Activated naive CD4-positive, alpha-beta T cell treated with anti-CD3 and anti-CD28 coated beads, Interleukin-2, amount 10 ng/mL, durations not matched to agents 7 days and 5 days (primary cell): ENCODE measurements at regions not wholly inside any gene's neighbourhood (a gene's known extent, or its start where the extent isn't known, plus 50 kb on each side); places are given as distances from the start of the nearest gene placed in this dataset.

Source experiments
- CTCF ChIA-PET: fragments of 350-600 bp; sonication (Branson Sonifier 250); formaldehyde crosslinking; loops from one replicate; lab custom pipeline; 2021; ENCODE audit warnings: antibody characterized with exemption; lab: Charles Lee
- DNase-seq: peaks from one replicate; pipeline ENCODE4 v3.0.0-alpha.2; 2020
- H3K27ac Mint-ChIP-seq: one replicate; pipeline ENCODE4 v1.8.0; 2021; ENCODE audit warnings: mild to moderate bottlenecking, moderate library complexity, mixed read lengths
- H3K27me3 Mint-ChIP-seq: one replicate; pipeline ENCODE4 v1.8.0; 2021; ENCODE audit warnings: mild to moderate bottlenecking, mixed read lengths
- H3K36me3 Mint-ChIP-seq: one replicate; pipeline ENCODE4 v1.8.0; 2021; ENCODE audit warnings: mixed read lengths
- H3K4me1 Mint-ChIP-seq: one replicate; pipeline ENCODE4 v1.8.0; 2021; ENCODE audit warnings: mixed read lengths
- H3K4me3 Mint-ChIP-seq: one replicate; pipeline ENCODE4 v1.8.0; 2021; ENCODE audit warnings: mild to moderate bottlenecking, moderate library complexity, mixed read lengths
- H3K9me3 Mint-ChIP-seq: one replicate; pipeline ENCODE4 v1.8.0; 2021; ENCODE audit warnings: mixed read lengths

DNA sequence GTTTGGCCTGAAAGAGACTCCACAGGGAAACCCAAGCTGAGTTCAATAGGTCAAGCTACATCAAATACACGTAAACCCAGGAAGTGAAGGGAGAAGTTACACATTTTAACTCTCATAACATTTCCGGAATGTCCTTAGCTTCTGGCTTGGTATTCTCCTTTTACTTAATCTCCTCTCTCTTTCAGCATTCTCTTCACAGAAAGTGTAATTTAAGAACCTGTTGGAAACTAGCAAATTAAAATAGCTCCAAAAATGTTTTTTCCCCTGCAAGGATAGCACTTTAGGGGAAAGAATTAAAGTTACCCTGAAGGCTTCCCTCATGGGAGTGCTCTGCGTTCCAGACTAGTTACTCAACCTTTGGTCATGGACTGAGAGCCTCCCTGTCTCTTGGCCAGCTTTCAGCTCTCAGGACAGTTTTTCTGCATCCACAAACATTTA is 292.7 kb upstream of the TARS1 start:
- CTCF ChIA-PET: no interaction called here
- no peak for DNase-seq
- Mint-ChIP-seq H3K4me3 (no peak overlapping the region), H3K9me3 (no peaks in the 10 kb centered on the region), H3K36me3 (no peaks in the 10 kb centered on the region), H3K27me3 (no peaks in the 10 kb centered on the region), H3K27ac (no peak overlapping the region), H3K4me1 (no peaks in the 10 kb centered on the region)

DNA sequence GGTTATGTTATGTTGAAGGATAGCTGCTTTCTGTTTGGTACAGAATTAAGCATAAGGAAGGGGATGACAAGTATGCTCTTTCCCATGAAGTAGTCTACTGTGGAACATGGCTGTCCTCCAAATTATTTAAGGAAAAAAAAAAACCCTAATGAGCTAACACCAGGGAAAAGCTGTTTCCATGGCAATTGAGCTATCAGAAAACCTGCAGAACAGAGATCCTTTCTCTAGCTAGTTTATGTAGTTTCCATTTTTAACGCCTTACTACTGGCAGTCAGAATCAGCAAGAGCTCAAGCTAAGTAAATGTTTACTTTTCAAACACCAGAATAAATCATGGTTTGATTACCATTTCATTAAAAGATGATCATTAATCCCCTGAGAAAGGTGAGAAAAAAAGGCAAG is 287.4 kb upstream of the TARS1 start:
- Mint-ChIP-seq H3K36me3 (no peaks in the 10 kb centered on the region), H3K4me1 (no peaks in the 10 kb centered on the region), H3K27ac (no peak overlapping the region), H3K9me3 (no peaks in the 10 kb centered on the region), H3K27me3 (no peaks in the 10 kb centered on the region), H3K4me3 (no peak overlapping the region)
- DNase-seq: no peak
- CTCF ChIA-PET: no interaction called here

DNA sequence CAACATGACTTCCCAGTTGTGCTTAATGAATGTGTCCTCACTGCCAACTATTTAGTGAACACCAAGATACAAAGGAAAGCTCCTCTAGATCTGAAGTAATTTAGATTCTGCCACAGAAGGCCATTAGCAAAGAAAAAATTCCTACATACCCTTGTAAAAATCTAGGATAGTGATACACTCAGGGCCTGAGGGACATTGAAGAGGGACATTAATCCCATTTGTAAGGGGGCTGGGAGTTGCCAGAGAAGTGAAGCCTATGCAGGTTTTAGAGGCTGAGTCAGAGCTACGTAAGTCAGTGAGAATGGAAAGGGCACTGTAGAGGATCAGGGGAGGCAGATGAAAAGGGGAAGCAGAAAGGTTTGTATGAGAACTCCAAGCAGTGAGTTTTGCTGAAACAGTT is 286.9 kb upstream of the TARS1 start:
- H3K36me3 Mint-ChIP-seq: no peaks in the 10 kb centered on the region
- no peak overlapping the region for H3K27ac Mint-ChIP-seq
- H3K4me1 Mint-ChIP-seq: no peaks in the 10 kb centered on the region
- H3K27me3 Mint-ChIP-seq: no peaks in the 10 kb centered on the region
- no peak for DNase-seq
- no peak overlapping the region for H3K4me3 Mint-ChIP-seq
- no peaks in the 10 kb centered on the region for H3K9me3 Mint-ChIP-seq
- CTCF ChIA-PET: no interaction called here

DNA sequence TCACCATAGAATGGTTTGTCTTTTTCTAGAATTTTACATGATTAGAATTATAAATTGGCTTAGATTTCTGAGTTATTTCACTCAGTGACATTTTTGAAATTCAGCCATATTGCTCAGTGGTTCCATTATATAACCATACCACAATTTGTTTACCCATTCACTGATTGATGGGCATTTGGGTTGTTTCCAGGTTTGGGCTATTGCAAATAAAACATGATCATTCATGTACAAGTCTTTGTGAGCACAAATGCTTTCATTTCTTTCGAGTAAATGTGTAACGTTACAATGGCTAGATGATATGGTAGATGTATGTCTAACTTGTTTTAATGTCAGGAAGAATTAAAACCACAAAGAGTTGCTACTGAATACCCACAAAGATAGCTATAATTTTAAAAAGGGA is 279.9 kb upstream of the TARS1 start:
- no peak overlapping the region for H3K4me3 Mint-ChIP-seq
- CTCF ChIA-PET: no interaction called here

DNA sequence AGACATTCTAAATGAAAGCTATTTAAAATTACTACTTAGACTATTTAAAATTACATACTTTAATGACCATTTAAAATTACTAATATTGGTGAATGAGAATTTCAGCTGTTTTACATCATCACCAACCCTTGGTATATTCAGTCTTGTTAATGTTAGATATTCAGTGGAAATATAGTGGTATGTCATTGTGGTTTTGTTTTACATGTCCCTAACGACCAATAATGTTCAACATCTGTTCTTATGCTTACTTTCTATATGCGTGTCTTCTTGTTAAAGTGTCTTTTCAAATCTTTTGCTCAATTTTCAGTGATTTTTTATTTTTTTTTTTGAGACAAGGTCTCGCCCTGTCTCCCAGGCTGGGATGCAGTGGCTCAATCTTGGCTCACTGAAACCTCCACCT is 279.3 kb upstream of the TARS1 start:
- no peak overlapping the region for H3K4me3 Mint-ChIP-seq
- CTCF ChIA-PET: no interaction called here

More for the DNA sequence above, 279.9 kb upstream of the TARS1 start:
- Mint-ChIP-seq H3K4me1 (no peaks in the 10 kb centered on the region), H3K27ac (no peak overlapping the region), H3K36me3 (no peaks in the 10 kb centered on the region), H3K27me3 (no peaks in the 10 kb centered on the region), H3K9me3 (peaks cover 5% of the 10 kb centered on the region)
- no peak for DNase-seq

DNA sequence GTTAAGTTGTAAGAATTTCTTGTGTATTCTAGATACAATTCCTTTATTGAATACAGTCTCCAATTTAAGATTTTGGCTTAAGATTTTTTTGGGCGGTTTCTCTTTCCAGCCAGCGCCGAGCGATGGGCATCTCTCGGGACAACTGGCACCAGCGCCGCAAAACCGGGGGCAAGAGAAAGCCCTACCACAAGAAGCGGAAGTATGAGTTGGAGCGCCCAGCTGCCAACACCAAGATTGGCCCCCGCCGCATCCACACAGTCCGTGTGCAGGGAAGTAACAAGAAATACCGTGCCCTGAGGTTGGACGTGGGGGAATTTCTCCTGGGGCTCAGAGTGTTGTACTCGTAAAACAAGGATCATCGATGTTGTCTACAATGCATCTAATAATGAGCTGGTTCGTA is 278.7 kb upstream of the TARS1 start:
- CTCF ChIA-PET: no interaction called here
- Mint-ChIP-seq H3K36me3 (no peaks in the 10 kb centered on the region), H3K27me3 (no peaks in the 10 kb centered on the region), H3K9me3 (peaks cover 5% of the 10 kb centered on the region), H3K4me1 (no peaks in the 10 kb centered on the region), H3K4me3 (no peak overlapping the region), H3K27ac (no peak overlapping the region)
- DNase-seq: no peak

More for the DNA sequence above, 279.3 kb upstream of the TARS1 start:
- Mint-ChIP-seq H3K27ac (no peak overlapping the region), H3K36me3 (no peaks in the 10 kb centered on the region), H3K4me1 (no peaks in the 10 kb centered on the region), H3K27me3 (no peaks in the 10 kb centered on the region), H3K9me3 (peaks cover 5% of the 10 kb centered on the region)
- DNase-seq: no peak

DNA sequence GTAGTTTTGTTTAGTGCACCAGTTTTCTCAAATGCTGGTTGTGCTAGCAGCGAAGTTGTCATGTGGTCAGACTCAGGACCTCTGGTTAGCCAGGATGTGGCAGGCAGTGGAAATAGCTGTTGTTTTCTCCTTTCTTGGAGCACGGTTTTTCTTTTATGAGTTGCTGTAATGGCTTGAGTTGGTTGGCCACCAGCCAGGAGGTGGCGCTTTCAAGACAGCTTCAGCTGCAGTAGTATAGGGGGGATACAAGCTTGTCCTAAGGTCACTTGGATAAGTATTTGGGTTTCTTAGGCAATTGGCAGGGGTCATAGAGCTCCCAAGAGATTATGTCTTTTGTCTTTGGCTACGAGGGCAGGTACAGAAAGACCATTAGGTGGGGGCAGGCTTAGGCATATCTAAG is 274.2 kb upstream of the TARS1 start:
- Mint-ChIP-seq H3K4me3 (no peak overlapping the region), H3K36me3 (no peaks in the 10 kb centered on the region), H3K27ac (no peak overlapping the region), H3K9me3 (peaks cover 19% of the 10 kb centered on the region), H3K27me3 (no peaks in the 10 kb centered on the region), H3K4me1 (no peaks in the 10 kb centered on the region)
- CTCF ChIA-PET: interaction anchor here (1.3 kb wide), 1 partner anchor 132 kb away, joined by 3 read pairs; no protein-coding TSS in a partner anchor
- no peak for DNase-seq

DNA sequence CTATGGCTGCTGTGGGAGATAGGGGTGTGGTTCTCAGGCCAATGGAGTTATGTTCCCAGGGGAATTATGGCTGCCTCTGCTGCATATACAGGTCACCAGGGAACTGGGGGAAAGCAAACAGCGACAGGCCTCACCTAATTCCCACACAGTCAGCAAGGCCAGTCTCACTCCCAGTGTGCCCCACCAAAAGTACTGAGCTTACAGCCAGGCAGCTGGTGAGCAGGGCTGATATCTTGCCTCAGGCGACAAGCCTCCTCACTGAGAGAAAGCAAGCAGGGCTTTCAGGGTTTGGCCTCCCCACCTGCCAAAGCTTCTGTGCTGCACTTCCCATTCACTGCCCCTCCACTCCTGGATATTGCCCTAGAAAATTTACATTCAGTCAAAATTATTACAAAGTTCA is 273.8 kb upstream of the TARS1 start:
- Mint-ChIP-seq H3K27ac (no peak overlapping the region), H3K36me3 (no peaks in the 10 kb centered on the region), H3K9me3 (peaks cover 19% of the 10 kb centered on the region), H3K27me3 (no peaks in the 10 kb centered on the region), H3K4me3 (no peak overlapping the region), H3K4me1 (no peaks in the 10 kb centered on the region)
- CTCF ChIA-PET: interaction anchor here (1.3 kb wide), 1 partner anchor 132 kb away, joined by 3 read pairs; no protein-coding TSS in a partner anchor
- DNase-seq: no peak

DNA sequence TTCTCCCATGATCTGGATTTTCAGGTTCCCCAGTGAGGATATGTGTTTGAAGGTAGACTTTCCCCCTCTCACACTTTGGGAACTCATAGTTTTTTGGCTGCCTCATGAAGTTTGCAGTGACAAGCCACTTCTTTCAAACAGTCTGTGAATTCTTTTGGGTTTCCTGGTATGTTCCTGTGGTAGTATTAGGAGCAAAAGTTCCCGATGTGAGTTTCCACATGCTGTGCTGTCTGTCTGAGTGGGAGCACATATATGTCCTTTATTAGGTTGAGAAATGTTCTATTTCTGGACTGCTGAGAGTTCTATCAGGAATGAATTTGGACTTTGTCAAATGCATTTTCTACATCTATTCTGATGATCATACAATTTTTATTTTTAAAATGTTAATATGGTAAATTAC is 273.2 kb upstream of the TARS1 start:
- Mint-ChIP-seq H3K27ac (no peak overlapping the region), H3K4me3 (no peak overlapping the region), H3K36me3 (no peaks in the 10 kb centered on the region), H3K9me3 (peaks cover 21% of the 10 kb centered on the region), H3K27me3 (no peaks in the 10 kb centered on the region), H3K4me1 (no peaks in the 10 kb centered on the region)
- CTCF ChIA-PET: interaction anchor here (1.3 kb wide), 1 partner anchor 131 kb away, joined by 3 read pairs; no protein-coding TSS in a partner anchor
- DNase-seq: no peak

DNA sequence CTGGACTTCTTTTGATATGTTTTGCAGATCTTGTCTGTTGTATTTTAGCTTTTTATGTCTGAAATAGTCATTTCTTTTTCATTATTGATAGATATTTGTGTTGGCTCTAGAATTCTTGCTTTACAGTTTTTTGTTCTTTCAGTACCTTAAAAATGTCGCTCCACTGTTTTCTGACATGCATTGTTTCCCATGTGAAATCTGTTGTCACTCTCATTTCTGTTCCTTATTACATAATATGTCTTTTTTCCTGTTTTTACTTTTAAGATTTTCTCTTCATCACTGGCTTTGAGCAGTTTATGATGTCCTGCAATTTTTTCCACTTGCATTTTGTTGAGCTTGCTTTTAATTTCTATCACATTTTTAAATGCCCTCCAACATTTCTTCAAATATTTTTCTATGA is 270.4 kb upstream of the TARS1 start:
- H3K4me1 Mint-ChIP-seq: no peaks in the 10 kb centered on the region
- peaks cover 17% of the 10 kb centered on the region for H3K9me3 Mint-ChIP-seq
- no peak overlapping the region for H3K4me3 Mint-ChIP-seq
- CTCF ChIA-PET: no interaction called here
- DNase-seq: no peak
- no peak overlapping the region for H3K27ac Mint-ChIP-seq
- H3K36me3 Mint-ChIP-seq: no peaks in the 10 kb centered on the region
- no peaks in the 10 kb centered on the region for H3K27me3 Mint-ChIP-seq

DNA sequence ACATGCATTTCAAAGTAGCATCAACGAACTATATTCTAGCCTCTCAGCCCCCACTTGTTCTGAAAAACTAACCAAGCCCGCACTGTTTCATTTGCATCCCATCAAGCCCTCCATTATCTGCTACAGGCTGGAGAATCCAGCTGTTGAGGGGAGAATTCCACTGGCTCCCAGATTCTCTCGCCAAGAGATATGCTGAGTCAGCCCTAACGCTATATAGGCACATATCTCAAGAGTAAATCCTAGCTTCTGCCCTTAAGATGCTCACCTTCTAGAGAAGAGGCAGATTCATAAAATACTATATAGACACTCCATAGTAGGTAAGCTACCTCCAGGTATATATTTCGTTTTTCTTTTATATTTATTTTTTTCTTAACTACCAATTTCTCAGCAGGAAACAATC is 266.4 kb upstream of the TARS1 start:
- no peaks in the 10 kb centered on the region for H3K36me3 Mint-ChIP-seq
- H3K9me3 Mint-ChIP-seq: peaks cover 14% of the 10 kb centered on the region
- no peak overlapping the region for H3K4me3 Mint-ChIP-seq
- no peaks in the 10 kb centered on the region for H3K27me3 Mint-ChIP-seq
- CTCF ChIA-PET: no interaction called here
- no peak overlapping the region for H3K27ac Mint-ChIP-seq
- no peaks in the 10 kb centered on the region for H3K4me1 Mint-ChIP-seq
- DNase-seq: no peak

DNA sequence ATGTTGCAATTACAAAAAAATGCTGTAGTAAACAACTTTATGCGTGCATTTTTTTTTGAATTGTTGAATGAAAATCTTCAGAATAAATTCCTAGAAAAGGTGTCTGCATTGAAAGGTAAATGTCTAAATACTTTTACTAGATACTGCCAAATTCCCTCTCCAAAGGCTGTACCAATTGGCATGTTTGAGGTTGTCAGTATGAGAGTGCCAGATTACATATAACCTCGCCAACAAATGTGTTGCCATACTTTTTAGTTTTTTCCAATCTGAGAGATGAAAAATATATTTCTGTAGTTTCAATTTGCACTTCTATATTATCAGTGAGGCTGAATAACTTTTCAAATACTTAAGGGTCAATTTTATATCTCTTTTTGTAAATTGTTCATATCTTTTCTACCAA is 261.5 kb upstream of the TARS1 start:
- H3K4me1 Mint-ChIP-seq: no peaks in the 10 kb centered on the region
- peaks cover 5% of the 10 kb centered on the region for H3K9me3 Mint-ChIP-seq
- DNase-seq: no peak

DNA sequence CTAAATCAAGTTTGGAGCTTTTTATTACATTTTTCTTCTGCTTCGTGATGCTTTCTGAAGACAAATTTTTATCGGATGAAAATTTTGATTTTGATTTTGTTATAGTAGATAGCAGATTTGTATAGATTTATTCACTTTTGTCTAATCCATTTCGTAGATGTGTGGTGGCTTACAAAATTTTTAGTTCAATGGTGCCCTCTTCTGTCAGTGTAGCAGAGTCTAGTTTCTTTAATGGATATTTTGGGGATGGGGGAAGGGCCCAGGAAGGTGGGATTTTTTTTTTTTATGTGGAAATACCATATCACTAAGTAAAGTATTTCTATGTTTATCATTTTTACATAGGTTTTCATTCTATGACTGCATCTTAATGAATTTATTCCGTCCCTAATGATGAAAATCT is 259.9 kb upstream of the TARS1 start:
- CTCF ChIA-PET: no interaction called here

More for the DNA sequence above, 261.5 kb upstream of the TARS1 start:
- no peaks in the 10 kb centered on the region for H3K36me3 Mint-ChIP-seq
- CTCF ChIA-PET: no interaction called here
- H3K27me3 Mint-ChIP-seq: no peaks in the 10 kb centered on the region
- no peak overlapping the region for H3K27ac Mint-ChIP-seq
- H3K4me3 Mint-ChIP-seq: no peak overlapping the region

DNA sequence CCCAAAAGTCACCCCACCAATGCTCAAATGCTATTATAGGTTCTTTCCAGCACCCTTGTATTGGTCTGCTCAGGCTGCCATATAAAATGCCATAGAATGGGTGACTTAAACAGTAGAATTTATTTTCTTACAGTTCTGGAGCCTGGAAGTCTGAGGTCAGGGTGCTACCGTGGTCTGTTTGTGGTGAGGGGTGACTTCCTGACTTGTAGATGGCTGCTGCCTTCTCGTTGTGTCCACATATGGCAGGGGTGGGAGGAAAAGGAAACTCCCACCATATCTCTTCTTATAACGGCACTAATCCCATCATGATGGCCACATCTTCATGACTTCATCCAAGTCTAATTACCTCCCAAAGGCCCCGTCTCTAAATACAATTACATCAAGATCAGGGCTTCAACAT is 257.8 kb upstream of the TARS1 start:
- DNase-seq: no peak
- Mint-ChIP-seq H3K9me3 (peaks cover 5% of the 10 kb centered on the region), H3K4me3 (no peak overlapping the region), H3K4me1 (no peaks in the 10 kb centered on the region), H3K27ac (no peak overlapping the region), H3K27me3 (no peaks in the 10 kb centered on the region), H3K36me3 (no peaks in the 10 kb centered on the region)
- CTCF ChIA-PET: no interaction called here

More for the DNA sequence above, 259.9 kb upstream of the TARS1 start:
- Mint-ChIP-seq H3K9me3 (peaks cover 5% of the 10 kb centered on the region), H3K27ac (no peak overlapping the region), H3K4me3 (no peak overlapping the region), H3K36me3 (no peaks in the 10 kb centered on the region), H3K4me1 (no peaks in the 10 kb centered on the region), H3K27me3 (no peaks in the 10 kb centered on the region)
- DNase-seq: no peak

DNA sequence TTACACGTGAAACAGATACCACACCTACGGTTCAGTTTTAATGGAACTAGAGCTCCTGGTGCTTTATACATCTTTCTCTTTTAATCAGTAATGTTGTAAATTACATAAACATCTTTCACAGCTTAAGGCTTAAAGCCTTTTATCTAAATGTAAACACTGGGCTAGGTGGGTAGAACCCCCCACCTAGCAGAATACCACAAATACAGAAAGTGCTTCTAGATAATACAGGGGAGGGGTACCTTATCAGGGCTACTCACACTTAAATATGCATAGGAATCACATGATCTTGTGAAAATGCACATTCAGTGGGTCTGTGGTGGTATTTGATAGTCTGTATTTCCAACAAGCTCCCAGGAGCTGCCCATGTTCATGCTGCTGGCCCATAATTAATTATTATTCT is 256.4 kb upstream of the TARS1 start:
- Mint-ChIP-seq H3K4me1 (no peaks in the 10 kb centered on the region), H3K27ac (no peak overlapping the region), H3K4me3 (no peak overlapping the region), H3K36me3 (no peaks in the 10 kb centered on the region), H3K9me3 (peaks cover 8% of the 10 kb centered on the region), H3K27me3 (no peaks in the 10 kb centered on the region)
- CTCF ChIA-PET: no interaction called here
- DNase-seq: no peak

DNA sequence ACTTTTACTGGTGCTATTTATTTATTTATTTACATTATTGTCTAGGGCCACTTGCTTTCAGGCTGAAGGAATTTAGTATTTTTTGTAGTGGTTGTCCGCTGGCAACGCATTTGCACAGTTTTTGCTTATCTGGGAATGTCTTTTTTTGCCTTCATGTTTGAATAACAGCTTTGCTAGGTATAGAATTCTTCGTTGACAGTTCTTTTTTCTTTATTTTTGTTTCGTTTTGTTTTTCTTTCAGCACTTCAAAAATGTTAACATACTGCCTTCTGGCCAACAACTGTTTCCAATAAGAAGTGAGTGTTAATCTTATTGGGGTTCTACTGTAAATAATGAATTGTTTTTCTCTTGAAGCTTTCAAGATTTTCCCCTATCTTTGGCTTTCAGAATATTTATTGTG is 252.7 kb upstream of the TARS1 start:
- no peak overlapping the region for H3K27ac Mint-ChIP-seq
- H3K9me3 Mint-ChIP-seq: peaks cover 14% of the 10 kb centered on the region
- DNase-seq: no peak
- no peaks in the 10 kb centered on the region for H3K27me3 Mint-ChIP-seq
- H3K36me3 Mint-ChIP-seq: no peaks in the 10 kb centered on the region
- no peak overlapping the region for H3K4me3 Mint-ChIP-seq
- H3K4me1 Mint-ChIP-seq: no peaks in the 10 kb centered on the region
- CTCF ChIA-PET: no interaction called here
